Uterus (tissue), 2 donors: ENCODE measurements at regions not wholly inside any gene's neighbourhood (a gene's known extent, or its start where the extent isn't known, plus 50 kb on each side); places are given as distances from the start of the nearest gene placed in this dataset.

Source experiments
- POLR2A ChIP-seq, 2 donors: fragments of 450-650 bp; IDR thresholded peaks; one replicate each; pipeline ENCODE4 v1.6.1; 2016; ENCODE audit warnings: antibody characterized with exemption in 2 of 2, mild to moderate bottlenecking in 1 of 2, moderate library complexity in 1 of 2
- TF ChIP-seq, protein P1 (sequence below), 4 experiments: fragments of 200-600 bp in 2 of 4; fragments of 450-650 bp in 2 of 4; sonication (generic) in 2 of 4; IDR thresholded peaks; one replicate each; pipeline ENCODE4 v1.5.1; 2016 to 2019; ENCODE audit warnings: antibody characterized with exemption in 4 of 4, mild to moderate bottlenecking in 2 of 4, moderate library complexity in 1 of 4

DNA sequence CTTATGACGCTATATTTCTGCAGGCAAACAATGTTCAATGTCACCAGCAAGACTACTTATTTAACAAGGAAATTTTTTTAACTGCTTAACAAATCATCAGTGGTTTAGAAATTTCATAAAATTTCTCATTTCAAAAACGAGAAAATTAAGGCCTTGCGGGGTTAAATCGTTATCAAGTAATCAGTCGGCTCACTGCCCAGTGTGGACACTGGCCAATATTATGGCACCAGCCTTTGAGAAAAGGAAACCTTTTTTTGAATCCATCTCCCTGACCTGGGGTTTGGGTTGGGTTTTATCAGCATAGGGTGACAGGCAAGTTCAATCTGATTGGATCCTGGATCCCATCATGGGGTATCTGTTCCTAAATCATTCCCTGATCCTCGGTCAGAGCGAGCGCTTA lies 461.2 kb downstream of the SETD4 start:
- TF ChIP-seq, protein P1, sequence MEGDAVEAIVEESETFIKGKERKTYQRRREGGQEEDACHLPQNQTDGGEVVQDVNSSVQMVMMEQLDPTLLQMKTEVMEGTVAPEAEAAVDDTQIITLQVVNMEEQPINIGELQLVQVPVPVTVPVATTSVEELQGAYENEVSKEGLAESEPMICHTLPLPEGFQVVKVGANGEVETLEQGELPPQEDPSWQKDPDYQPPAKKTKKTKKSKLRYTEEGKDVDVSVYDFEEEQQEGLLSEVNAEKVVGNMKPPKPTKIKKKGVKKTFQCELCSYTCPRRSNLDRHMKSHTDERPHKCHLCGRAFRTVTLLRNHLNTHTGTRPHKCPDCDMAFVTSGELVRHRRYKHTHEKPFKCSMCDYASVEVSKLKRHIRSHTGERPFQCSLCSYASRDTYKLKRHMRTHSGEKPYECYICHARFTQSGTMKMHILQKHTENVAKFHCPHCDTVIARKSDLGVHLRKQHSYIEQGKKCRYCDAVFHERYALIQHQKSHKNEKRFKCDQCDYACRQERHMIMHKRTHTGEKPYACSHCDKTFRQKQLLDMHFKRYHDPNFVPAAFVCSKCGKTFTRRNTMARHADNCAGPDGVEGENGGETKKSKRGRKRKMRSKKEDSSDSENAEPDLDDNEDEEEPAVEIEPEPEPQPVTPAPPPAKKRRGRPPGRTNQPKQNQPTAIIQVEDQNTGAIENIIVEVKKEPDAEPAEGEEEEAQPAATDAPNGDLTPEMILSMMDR (IDR thresholded peaks at IDR 0.05) = no peak
- no peak for TF ChIP-seq POLR2A (IDR thresholded peaks at IDR 0.05)
